OCI-LY3 (cell line): ENCODE measurements at regions not wholly inside any gene's neighbourhood (a gene's known extent, or its start where the extent isn't known, plus 50 kb on each side); places are given as distances from the start of the nearest gene placed in this dataset.
A peak's percentile ranks its signal among the peaks of the same experiment; 100 is the strongest.

ENCODE experiments used
- H2AFZ ChIP-seq: fragments of 200-600, 300-600 bp; shearing (Covaris generic); 2 replicates; pipeline ENCODE4 v1.6.0; 2014; ENCODE audit warnings: antibody characterized with exemption, low read depth, low read length
- H3K27ac ChIP-seq: fragments of 200-600, 300-600 bp; sonication (generic); 2 replicates; pipeline ENCODE4 v1.5.1; 2014; ENCODE audit warnings: mild to moderate bottlenecking, low read length, moderate library complexity, mixed read lengths
- H3K27me3 ChIP-seq: fragments of 200-600, 300-600 bp; sonication (generic); 2 replicates; pipeline ENCODE4 v1.6.1; 2014; ENCODE audit warnings: low read depth, low read length, mixed read lengths
- H3K36me3 ChIP-seq: fragments of 200-600, 300-600 bp; sonication (generic); replicated peaks from 2 replicates; pipeline ENCODE3; 2014; ENCODE audit warnings: low read depth, low read length, mixed read lengths
- H3K4me1 ChIP-seq: fragments of 300-600, 200-600 bp; sonication (generic); 2 replicates; pipeline ENCODE4 v1.6.1; 2014; ENCODE audit warnings: low read length, mixed read lengths
- H3K4me2 ChIP-seq: fragments of 200-600, 300-600 bp; sonication (generic); 2 replicates; pipeline ENCODE4 v1.6.1; 2014; ENCODE audit warnings: low read length, mixed read lengths
- H3K4me3 ChIP-seq: fragments of 300-600, 200-600 bp; sonication (generic); 2 replicates; pipeline ENCODE4 v1.5.1; 2014; ENCODE audit warnings: antibody characterized with exemption, mild to moderate bottlenecking, low read length, moderate library complexity
- H3K79me2 ChIP-seq: fragments of 300-600, 200-600 bp; shearing (Covaris generic); 2 replicates; pipeline ENCODE4 v1.6.1; 2014; ENCODE audit warnings: mild to moderate bottlenecking, low read length, mixed read lengths
- H3K9ac ChIP-seq: fragments of 300-600, 200-600 bp; shearing (Covaris generic); 2 replicates; pipeline ENCODE4 v1.6.0; 2014; ENCODE audit warnings: mild to moderate bottlenecking, low read length, moderate library complexity
- H3K9me3 ChIP-seq: fragments of 200-600, 300-600 bp; shearing (Covaris generic); 2 replicates; pipeline ENCODE4 v1.6.1; 2014; ENCODE audit warnings: low read length, mixed read lengths; ENCODE audit not compliant: insufficient read depth
- H4K20me1 ChIP-seq: fragments of 200-600, 300-600 bp; sonication (generic); 2 replicates; pipeline ENCODE4 v1.6.1; 2016; ENCODE audit warnings: low read length, mixed read lengths; ENCODE audit not compliant: insufficient read depth
- CTCF ChIP-seq: fragments of 200-600, 300-600 bp; sonication (generic); IDR thresholded peaks from 2 replicates; pipeline ENCODE4 v1.5.1; 2014; ENCODE audit warnings: antibody characterized with exemption, low read length, low read depth
- EZH2phosphoT487 ChIP-seq: fragments of 200-600 bp; shearing (Covaris generic); IDR thresholded peaks from 2 replicates; pipeline ENCODE4 v1.6.1; 2018; ENCODE audit warnings: antibody characterized with exemption, mixed run types, low read depth

GRCh38 chr2:180337136-180337535 is 330.0 kb upstream of the CWC22 start:
- no peak overlapping the region for H2AFZ ChIP-seq
- H3K9me3 ChIP-seq = peaks cover 49% of the 10 kb centered on the region
- no peak for TF ChIP-seq EZH2phosphoT487
- TF ChIP-seq CTCF = no peak
- no peaks in the 10 kb centered on the region for H3K79me2 ChIP-seq
- H3K27me3 ChIP-seq = no peaks in the 10 kb centered on the region
- H3K9ac ChIP-seq = no peak overlapping the region
- peaks cover 19% of the 10 kb centered on the region for H3K4me1 ChIP-seq
- no peak overlapping the region for H3K4me3 ChIP-seq
- no peak overlapping the region for H3K27ac ChIP-seq
- H4K20me1 ChIP-seq = no peaks in the 10 kb centered on the region
- H3K4me2 ChIP-seq = no peak overlapping the region
- H3K36me3 ChIP-seq = peaks cover 33% of the 10 kb centered on the region

DNA sequence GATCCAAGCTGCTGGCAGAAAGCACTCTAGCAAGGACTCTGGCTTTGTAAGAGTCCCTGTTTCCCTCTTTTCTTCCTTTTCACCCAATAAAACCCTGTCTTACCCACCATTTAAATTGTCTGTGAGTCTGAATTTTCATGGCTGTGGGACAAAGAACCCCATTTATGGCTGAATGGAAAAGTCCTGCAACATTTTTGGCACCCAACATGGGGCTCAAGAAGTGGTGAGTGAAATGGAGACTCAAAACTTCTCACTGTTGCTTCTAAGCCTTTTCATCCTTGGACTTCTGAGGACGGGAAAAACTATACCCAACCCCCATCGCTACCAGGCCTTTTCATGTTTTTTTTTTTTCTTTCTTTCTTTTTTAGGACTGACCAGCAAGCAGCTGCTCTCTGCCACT is 329.5 kb upstream of the CWC22 start:
- peaks cover 49% of the 10 kb centered on the region for H3K9me3 ChIP-seq
- H3K4me1 ChIP-seq = peaks cover 19% of the 10 kb centered on the region
- no peak overlapping the region for H2AFZ ChIP-seq
- no peak overlapping the region for H3K4me2 ChIP-seq
- no peak overlapping the region for H3K27ac ChIP-seq
- no peaks in the 10 kb centered on the region for H3K27me3 ChIP-seq
- H3K79me2 ChIP-seq = no peaks in the 10 kb centered on the region
- TF ChIP-seq EZH2phosphoT487 (no peak), CTCF (no peak)
- H4K20me1 ChIP-seq = no peaks in the 10 kb centered on the region
- H3K36me3 ChIP-seq = peaks cover 36% of the 10 kb centered on the region
- H3K4me3 ChIP-seq = no peak overlapping the region
- no peak overlapping the region for H3K9ac ChIP-seq

- Histone ChIP-seq H3K4me2 (peak overlapping the region; percentile 31), H3K36me3 (peaks cover 39% of the 10 kb centered on the region), H4K20me1 (no peaks in the 10 kb centered on the region), H2AFZ (no peak overlapping the region), H3K79me2 (no peaks in the 10 kb centered on the region), H3K27ac (peak overlapping the region; percentile 88), H3K4me3 (no peak overlapping the region; the same call in 1 of the 2 replicates), H3K4me1 (peaks cover 19% of the 10 kb centered on the region), H3K9me3 (peaks cover 43% of the 10 kb centered on the region), H3K9ac (no peak overlapping the region), H3K27me3 (no peaks in the 10 kb centered on the region)
- TF ChIP-seq CTCF = no peak
- TF ChIP-seq EZH2phosphoT487 = no peak
These were observed 327.4 kb upstream of the CWC22 start for GRCh38 chr2:180334514-180334913.

DNA sequence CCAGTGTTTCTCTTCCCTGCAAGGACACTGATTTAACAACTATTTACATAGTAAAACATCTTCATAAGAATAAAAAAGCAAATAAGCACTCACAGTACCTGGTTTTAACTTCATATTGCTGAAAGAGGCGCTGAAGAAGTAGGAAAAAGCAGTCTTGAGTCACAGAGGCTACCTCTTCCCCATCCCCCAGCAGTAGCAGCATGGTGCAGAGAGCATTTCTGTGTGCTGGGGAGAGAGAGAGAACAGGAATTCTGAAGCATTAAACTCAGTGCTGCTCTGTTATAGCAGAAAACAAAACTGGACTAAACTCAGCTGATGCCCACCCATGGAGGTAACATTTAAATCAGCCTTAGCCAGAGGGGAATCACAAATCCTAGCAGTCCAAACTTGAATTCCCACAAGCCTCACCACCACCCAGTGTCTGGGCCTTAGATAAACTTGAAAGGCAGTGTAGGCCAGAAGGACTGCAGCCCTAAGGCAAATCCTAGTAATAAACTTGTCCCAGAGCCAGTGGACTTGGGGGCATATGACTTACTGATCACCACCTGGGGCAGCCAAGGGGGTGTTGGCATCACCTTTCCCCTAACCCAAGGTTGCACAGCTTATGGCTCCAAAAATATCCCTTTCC is 321.8 kb upstream of the CWC22 start:
- no peaks in the 10 kb centered on the region for H3K27me3 ChIP-seq
- H3K9ac ChIP-seq = no peak overlapping the region
- no peak overlapping the region for H3K4me3 ChIP-seq
- peaks cover 2% of the 10 kb centered on the region; the same call in 1 of the 2 replicates for H3K4me1 ChIP-seq
- TF ChIP-seq CTCF = no peak
- TF ChIP-seq EZH2phosphoT487 = no peak
- H3K79me2 ChIP-seq = no peaks in the 10 kb centered on the region
- H3K4me2 ChIP-seq = no peak overlapping the region
- H2AFZ ChIP-seq = no peak overlapping the region
- H3K9me3 ChIP-seq = peaks cover 18% of the 10 kb centered on the region
- H4K20me1 ChIP-seq = no peaks in the 10 kb centered on the region
- H3K36me3 ChIP-seq = peaks cover 19% of the 10 kb centered on the region
- H3K27ac ChIP-seq = no peak overlapping the region
